HT-29 (cell line): ENCODE measurements at regions not wholly inside any gene's neighbourhood (a gene's known extent, or its start where the extent isn't known, plus 50 kb on each side); places are given as distances from the start of the nearest gene placed in this dataset.
"Not testable (repeated sequence)": the region's sequence is repeated elsewhere in the genome, so short reads cannot be mapped to it uniquely, and the experiment has no call there.

ENCODE experiments used
- DNase-seq: peaks from one replicate; pipeline ENCODE4 v3.0.0-alpha.2; 2015; ENCODE audit warnings: low spot score

DNA sequence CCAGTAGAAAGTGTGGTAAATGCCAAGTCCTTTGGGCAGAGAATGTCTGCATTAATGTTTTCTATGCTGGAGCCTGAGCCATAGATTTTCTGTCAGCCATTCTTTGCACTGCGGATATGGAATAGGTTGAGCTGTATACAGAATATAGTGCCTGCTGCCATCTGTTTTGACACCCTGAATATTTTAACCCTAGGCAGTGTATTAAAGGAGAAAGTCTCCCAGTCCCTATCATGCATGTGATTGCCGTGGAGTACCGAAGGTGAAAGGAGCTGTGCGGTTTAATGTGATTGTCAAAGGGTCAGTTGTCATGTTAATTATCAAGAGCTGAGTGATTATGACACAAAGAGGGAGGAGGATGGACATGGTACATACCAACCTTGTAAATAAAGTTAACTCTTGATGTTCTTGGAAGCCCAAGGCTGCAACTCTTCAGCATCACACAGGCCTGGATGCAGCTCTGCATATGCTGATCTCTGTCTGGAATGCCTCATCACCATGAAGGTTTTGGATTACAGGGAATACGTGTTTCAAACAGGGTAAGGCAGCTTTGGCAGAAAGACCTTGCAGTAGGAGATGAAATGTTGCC lies 247.1 kb upstream of the ELAVL2 start:
- DNase-seq = no peak

DNA sequence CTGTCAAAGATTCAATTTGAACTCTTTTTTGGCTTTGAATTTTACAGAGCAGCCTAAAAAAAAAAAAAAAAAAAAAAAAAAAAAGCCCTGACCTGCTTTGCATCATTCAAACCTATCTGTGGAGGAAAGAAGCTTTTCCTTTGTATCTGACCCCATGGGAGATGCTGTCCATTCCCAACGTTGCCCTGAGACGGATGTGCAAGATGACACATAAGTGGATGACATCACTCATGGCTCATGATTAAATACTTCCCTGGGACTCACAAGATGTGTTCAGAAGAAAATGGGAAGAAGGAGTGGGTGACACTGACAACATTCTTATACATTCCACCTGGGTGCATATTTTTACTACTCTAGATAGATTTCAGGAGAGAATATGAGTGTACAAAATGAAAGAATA lies 245.7 kb upstream of the ELAVL2 start:
- no peak for DNase-seq

DNA sequence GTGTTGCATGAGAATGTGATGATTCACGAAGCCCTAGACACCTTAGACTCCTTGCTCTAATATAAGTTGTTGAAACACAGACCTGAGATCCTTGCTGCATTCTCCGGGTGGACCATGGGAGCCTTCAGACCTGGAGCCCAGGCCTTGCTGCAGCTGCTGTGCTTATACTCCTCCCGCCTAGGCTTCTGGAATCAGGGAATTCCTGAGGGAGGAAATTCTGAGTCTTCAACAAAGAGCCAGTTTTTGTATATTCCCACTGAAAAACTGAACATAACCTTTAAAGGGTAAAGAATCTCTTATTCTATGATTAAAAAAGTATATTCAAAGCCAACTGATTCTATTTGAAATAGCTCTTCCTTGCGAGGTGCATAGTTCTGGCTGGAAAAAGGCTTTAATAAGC lies 245.1 kb upstream of the ELAVL2 start:
- no peak for DNase-seq

DNA sequence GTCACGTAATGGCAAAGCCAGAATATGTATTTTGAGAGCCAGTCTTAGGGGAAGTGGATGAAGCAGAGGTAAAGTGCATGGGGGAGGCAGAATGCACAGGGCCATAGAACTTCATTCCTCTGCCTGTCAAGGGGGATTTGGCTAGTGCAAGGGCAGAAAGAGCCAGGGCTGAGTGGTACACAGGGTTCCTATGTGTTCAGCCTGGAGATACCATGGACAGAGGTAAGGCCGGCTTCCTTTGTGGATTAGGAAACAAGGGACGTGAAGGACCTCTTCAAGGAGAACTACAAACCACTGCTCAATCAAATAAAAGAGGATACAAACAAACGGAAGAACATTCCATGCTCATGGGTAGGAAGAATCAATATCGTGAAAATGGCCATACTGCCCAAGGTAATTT lies 241.1 kb upstream of the ELAVL2 start:
- DNase-seq = not testable (repeated sequence)

DNA sequence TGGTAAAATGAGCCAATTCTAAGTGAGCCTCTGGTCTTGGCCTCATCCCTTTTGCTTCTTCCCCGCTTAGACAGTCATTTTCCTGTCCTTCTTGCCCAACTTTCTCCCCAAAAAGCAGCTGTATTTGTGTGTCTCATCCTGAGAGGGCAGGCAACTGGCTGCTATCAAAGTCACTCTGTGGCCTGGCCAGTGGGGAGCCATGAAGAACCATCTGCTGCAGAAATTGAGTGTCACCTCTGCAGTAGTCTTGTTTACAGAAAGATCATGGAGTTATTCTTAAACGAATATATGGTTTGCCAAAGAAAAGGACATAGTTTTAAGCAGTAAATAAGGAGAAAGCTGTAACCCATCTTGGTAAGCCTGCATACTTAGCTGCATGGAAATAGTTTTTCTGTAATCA lies 233.6 kb upstream of the ELAVL2 start:
- DNase-seq = no peak

DNA sequence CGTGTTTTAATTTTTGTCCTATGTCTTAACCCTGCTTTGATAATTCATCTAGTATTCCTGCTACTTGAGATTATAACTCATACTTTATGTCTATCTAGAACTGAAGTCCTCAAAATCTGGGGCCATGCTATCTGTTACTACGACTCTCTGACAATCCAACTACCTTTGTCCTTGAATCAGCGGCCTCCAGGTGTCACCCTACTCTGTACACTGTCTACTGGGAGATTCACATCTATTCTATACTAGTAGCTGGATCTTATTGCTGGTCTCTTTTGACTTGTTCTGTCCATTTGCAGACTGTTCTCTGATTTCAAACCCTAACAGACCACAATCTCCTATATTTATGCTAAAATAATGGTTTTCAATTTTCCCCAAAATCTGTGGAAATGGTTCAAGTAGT lies 225.5 kb upstream of the ELAVL2 start:
- peak; percentile 12 for DNase-seq

DNA sequence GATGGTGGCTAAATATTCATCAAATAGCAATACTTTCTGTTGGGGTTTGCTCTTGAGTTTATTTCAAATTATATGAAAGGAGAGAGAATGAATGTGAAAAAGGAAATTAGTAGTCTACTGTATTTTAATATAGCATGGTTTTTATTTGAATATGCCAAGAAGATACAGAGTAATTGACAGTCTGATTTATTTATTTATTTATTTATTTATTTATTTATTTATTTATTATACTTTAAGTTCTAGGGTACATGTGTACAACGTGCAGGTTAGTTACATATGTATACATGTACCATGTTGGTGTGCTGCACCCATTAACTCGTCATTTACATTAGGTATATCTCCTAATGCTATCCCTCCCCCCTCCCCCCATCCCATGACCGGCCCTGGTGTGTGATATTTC lies 224.2 kb upstream of the ELAVL2 start:
- not testable (repeated sequence) for DNase-seq

DNA sequence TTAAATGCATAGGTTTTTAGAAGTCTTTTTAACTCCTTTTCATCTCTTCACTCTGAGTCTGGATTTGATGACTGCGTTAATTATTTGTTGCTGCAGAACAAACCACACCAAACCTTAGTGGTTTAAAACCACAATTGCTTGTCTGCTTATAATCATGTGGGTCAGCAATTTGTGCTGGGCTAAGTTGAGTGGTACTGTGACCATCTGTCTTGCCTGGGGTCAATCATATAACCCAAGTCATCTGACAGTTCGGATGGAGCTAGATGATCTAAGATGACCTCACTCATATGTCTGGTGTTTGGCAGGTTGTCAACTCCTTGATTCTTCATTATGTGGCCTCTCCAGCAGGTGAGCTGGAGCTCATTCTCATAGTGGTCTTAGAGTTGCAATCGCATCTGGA lies 219.1 kb upstream of the ELAVL2 start:
- DNase-seq = no peak

DNA sequence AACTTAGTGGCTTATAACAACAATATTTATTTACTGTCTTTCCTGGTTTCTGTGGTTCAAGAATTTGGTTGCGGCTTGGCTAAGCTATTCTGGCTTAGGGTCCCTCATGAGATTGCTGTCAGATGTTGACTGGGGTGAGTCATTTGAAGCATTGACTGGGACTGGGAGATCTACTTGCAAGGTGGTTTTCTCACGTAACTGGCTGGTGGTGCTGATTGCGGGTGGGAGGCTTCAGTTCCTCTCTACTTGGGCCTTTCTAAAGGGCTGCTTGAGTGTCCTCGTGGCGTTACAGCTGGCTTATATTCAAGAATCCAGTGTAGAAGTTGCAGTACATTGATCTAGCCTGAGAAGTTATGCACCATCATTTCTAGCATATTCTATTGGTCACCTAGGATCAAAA lies 218.5 kb upstream of the ELAVL2 start:
- no peak for DNase-seq

DNA sequence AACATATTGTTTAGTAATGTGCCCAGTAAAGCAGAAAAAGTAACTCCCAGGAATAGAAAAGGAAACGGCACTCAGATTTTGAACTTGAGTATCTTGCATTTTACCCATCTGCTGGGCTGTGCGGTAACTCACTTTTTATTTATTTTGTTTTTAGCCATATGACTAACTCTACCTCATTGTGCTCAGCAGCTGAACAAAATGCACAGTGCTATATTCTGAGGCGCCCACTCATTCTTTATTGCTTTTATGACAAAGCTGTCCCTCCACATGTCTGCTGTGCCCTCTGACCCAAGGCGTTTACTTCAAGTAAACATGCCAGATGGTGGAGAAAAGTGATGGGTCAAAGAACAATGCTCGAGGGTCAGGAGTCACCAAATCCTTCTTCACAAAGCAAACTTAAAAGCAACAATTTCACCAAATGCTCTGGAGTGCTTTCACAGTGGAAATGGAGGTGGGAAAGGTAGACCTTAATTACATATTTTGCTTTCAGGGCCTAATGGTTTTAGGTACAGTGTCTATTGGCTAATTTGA lies 215.2 kb upstream of the ELAVL2 start:
- DNase-seq = no peak

DNA sequence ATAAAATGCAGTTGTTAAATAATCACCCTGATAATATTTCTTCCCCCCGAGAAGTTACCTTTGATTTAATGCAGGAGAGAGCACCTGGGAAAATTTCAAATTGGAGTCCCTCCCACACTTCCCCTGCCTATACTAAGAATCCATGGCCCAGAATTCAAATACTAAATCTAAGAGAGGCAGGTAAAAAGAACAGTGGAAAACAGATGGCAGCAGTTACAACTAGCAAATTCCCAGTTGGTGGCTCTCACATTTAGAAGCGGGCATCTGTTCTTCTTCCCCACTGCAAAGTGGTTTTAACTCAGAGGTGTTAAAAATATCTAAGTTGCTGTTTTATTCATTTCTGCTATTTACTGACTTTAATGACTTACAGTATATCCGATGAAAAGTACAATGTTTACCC lies 210.4 kb upstream of the ELAVL2 start:
- no peak for DNase-seq

DNA sequence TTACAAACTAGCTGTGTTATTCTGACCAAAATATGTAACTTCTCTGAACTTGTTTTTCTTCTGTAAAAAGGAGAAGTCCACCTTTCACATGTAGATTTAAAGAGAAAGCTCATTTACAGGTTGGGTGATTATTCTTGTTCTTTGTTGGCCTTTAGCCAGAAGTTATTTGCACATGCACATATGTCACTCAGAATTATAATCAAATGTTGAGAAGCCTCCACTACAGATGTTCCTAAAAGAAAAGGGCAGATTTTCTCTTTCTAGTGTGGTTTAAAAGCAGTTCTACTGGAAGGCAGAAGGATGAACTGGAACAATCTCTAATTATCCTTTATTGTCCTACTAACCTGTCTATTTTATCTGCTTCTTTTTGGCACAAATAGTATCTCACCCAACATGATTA lies 209.8 kb upstream of the ELAVL2 start:
- DNase-seq = no peak

DNA sequence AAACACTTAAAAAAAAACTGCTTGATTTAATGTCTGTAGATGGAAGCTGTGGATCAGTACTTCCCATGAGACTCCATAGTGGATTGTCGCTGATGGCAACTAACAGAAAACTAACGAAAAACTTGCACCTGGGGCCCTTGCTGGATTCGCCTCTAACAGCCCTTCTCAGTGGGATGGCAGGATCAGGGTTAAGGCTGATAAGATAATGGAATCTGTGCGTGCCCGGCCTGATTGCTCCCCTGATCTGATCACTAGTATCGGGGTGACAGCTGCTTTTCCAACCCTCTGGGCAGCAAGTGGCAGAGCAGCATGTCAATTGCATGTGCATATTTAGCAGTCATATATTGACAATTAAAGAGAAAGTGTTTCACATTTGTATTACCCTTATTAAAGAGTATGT lies 185.8 kb upstream of the ELAVL2 start:
- no peak for DNase-seq

DNA sequence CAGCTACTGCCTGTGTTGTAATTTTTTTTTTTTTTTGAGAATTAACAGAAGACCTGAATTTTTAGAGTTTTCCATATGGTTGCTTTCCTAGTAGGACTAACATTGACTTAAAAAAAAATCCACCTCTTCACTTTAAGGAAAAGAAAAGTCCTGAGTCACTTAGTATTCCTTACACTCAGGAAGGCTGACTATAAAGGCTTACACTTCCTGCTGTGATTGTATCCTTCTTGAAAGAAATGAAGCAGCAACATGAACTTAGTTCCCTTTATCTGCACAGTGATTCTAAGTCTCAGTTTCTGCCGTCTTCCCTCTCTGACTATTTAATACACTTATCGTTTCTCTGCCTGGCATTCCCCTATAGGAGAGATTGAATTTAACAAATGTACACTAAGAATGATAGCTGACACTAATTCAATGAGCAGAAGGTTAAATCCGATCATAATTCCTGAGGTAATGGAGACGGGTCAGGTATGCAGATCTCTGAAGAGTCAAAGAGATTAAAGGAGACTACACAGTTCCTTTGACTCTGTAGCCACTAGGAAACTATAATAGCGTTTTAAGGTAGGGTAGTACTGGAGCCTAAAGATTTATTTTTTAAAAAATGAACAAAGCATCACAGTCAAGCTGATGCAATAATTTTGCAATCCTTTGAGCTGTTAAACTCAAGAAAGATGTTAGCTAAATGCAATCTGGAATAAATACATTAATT lies 185.1 kb upstream of the ELAVL2 start:
- no peak for DNase-seq

DNA sequence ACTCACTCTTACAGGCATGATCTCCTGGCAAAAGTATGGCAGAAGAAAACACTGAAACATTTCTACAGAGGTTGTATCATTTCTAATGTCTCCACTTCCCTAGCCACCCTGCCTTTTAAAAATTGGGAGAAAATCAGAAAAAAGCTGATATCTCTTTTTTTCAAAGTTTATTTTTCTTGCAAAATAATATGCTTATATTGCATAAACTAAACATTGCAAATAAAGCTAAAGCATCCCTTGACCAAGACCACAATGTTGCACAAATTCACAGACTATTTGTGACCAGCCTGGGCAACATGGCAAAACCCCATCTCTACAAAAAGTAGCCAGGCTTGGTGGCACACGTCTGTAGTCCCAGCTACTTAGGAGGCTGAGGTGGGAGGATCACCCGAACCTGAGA lies 183.3 kb upstream of the ELAVL2 start:
- no peak for DNase-seq

DNA sequence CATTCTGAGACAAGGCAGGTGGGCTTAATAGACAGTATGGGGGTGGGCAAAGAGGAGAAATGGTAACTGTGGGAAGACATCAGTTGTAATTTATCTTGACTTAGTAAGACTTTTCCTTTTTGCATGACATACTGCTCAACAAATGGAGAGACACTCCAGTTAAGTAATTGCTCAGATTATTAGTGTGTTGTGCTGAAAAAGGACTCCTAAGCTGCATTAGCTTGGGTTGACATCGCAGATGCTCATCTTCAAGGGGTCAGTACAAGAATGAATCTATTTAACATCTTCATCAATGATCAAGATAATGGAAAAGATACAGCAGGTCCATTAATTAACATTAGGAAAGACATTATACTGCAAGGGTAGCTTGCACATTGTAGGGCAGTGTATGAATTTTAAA lies 181.1 kb upstream of the ELAVL2 start:
- no peak for DNase-seq

DNA sequence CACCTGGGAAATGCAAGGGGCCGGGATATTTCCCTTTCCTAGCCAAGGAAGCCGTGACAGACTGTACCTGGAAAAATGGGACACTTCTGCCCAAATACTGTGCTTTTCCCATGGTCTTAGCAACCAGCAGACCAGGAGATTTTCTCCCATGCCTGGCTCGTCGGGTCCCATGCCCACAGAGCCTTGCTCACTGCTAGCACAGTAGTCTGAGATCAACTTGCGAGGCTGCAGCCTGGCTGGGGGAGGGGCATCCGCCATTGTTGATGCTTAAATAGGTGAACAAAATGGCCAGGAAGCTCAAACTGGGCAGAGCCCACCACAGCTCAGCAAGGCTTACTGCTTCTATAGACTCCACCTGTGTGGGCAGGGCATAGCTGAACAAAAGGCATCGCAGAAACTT lies 165.8 kb upstream of the ELAVL2 start:
- not testable (repeated sequence) for DNase-seq

DNA sequence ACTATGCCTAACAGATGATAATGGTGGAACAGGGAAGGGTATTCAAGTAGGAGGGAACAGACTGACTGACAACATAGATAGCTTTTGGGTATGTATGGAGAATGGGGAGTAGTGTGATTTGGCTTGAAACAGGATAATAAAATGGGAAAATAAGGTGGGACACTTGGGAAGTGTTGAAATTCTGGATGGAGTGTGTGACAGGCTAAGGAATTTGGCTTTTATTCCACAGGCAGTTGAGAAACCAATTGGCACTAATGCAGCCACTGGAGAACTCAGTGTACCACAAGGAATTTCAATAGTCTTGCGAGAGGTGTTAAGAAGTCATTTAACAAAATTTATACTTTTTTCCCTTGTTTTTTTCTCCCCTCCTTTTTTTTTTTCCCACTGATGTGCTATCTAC lies 153.5 kb upstream of the ELAVL2 start:
- no peak for DNase-seq

DNA sequence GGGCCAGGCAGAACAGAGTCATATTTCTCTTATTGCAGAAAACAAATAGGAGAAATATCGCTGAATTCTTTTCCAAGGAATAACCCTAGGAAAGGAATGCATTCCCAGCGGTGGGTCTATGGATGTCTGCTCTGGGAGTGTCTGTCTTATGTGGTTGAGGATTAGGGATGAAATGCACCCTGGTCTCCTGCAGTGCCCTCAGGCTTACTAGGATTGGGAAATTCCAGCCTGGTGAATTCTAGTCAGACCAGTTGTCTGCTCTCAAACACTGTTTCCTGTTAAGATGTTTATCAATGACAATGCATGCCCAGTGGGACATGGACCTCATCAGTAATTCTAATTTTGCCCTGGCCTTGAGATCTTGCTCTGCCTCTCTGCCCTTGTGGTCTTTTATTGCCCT lies 136.1 kb upstream of the ELAVL2 start:
- DNase-seq = no peak

DNA sequence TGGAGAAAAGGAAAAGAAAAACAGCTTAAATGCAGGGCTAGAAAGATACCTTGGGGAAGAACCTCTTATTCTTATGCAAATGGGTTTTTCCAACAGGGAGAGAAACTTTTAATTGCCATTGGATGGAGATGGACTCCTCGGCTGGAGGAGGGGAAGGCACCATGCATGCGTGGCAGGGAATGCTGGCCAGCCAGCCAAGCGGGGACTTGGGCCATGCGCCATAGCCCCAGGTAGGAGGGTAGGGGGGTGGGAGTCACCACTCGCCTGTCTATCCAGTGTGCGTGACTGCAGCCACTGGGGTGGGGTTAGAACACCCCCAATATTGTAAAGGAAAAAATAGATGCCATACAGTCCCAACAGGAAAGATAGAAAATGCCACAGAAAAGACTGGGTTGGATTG lies 119.9 kb upstream of the ELAVL2 start:
- no peak for DNase-seq

DNA sequence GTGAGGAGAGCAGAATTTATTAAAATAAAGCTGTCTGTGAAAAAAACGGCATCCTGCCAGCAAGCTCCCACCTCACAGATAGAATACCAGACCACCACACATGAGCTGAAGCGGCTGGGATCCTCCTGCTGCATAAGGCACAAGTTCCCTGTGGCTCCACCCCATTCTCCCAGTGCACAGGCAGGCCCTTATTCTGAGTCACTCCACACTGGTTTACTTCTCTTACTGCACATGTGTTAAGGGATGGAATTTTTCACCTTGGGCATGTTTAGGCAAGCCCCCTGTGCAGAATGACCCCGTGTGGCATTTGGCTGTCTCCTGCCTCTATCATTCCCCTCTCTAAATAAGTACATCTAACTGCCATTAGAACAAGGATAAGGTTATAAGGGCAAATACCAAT lies 115.0 kb upstream of the ELAVL2 start:
- DNase-seq = no peak

DNA sequence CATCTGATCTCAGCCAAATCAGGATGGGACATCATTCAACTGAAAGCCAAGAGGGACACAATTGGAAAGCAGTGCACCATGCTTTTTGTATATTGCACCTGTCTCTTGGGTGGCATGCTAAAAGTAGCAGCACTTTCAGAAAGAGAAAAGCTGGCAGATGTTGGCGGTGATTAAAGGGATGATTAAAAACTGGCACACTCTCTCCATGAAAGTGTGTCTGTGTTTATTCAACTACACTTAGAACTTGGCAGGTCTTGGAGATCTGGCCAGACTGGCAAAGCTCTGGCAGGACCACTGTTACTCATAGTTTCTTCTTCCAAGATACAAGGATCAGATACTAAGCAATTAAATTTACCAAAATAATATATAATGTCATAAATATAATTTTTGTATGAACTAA lies 112.9 kb upstream of the ELAVL2 start:
- no peak for DNase-seq

DNA sequence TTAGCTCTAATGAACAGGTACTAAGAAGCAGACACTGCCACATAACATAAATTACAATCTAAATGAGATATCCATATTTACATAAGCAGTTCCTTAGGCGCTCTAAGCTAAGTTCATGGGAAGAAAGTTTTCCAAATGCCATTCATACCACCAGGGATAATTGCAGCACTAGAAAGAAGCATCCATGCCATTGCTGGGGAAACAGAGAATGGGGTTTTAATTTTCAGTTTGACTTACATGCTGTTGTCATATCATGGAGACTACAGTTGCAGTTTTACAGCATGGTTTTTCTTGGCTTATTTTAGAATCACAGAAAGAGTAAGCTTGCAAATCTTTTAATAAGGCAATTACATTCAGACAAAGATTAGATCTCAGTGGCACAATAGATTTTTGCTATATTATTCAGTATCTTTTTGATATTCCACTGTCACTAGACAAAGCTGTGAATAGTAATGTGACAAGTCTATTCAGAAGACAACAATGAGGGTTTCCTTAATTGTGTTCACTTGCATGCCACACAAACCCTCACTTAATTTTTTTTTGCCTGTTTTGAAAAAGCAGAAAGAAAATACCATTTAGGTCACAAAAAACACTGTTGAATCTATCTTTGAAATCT lies 108.4 kb upstream of the ELAVL2 start:
- DNase-seq = no peak
